ENCODE measurements at regions not wholly inside any gene's neighbourhood (a gene's known extent, or its start where the extent isn't known, plus 50 kb on each side); places are given as distances from the start of the nearest gene placed in this dataset.
"Not testable (repeated sequence)": the region's sequence is repeated elsewhere in the genome, so short reads cannot be mapped to it uniquely, and the experiment has no call there.

DNA sequence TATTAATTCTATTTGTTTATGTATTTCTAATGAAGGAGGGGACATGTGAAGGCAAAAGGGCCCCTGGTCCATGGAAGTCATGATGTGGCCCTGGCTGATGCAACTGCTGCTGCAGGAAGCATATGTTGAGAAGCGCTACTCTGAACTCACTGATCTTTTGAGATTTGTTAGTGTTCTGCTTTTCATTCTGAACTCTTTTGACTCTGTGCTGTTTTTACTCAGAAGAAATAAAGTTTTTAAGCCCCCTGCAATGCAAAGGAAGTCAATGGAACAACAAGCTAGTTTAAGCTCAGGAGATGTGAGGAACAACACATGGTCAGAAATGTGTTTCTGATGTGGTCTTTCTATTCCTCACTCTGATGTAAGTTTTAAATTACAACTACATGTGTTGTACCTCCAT is 88.9 kb upstream of the BTG1 start:
- TF ChIP-seq, protein P1, sequence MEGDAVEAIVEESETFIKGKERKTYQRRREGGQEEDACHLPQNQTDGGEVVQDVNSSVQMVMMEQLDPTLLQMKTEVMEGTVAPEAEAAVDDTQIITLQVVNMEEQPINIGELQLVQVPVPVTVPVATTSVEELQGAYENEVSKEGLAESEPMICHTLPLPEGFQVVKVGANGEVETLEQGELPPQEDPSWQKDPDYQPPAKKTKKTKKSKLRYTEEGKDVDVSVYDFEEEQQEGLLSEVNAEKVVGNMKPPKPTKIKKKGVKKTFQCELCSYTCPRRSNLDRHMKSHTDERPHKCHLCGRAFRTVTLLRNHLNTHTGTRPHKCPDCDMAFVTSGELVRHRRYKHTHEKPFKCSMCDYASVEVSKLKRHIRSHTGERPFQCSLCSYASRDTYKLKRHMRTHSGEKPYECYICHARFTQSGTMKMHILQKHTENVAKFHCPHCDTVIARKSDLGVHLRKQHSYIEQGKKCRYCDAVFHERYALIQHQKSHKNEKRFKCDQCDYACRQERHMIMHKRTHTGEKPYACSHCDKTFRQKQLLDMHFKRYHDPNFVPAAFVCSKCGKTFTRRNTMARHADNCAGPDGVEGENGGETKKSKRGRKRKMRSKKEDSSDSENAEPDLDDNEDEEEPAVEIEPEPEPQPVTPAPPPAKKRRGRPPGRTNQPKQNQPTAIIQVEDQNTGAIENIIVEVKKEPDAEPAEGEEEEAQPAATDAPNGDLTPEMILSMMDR (IDR thresholded peaks at IDR 0.05): no peak
- ATAC-seq (ENCODE audit: low FRiP score) (no peak), DNase-seq (ENCODE audit: low spot score) (no peak)

- DNase-seq (ENCODE audit: low spot score): no peak
- no peak for ATAC-seq (ENCODE audit: low FRiP score)
Observed at GRCh38 chr12:92233346-92234015, 87.8 kb upstream of the BTG1 start.

GRCh38 chr12:92232371-92232932 is 86.8 kb upstream of the BTG1 start:
- not testable (repeated sequence) for DNase-seq (ENCODE audit: low spot score); ATAC-seq (ENCODE audit: low FRiP score)

More at GRCh38 chr12:92233346-92234015, 87.8 kb upstream of the BTG1 start:
- TF ChIP-seq, protein P1 (IDR thresholded peaks at IDR 0.05): no peak

DNA sequence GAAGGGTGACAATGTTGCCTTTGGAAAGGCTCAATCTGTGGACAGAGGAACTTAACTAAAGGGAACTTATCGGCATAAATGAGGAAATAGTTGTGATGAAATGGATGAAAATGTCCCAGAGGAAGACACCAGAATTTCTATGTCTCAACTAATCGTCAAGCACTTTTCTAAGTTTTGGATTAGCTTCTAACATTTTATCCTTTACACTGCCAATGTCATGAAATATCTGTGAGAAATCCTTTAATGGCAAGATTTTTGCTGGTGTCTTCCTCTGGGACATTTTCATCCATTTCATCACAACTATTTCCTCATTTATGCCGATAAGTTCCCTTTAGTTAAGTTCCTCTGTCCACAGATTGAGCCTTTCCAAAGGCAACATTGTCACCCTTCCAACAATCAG is 86.3 kb upstream of the BTG1 start:
- DNase-seq (ENCODE audit: low spot score); ATAC-seq (ENCODE audit: low FRiP score): not testable (repeated sequence)

- ATAC-seq (ENCODE audit: low FRiP score); DNase-seq (ENCODE audit: low spot score): not testable (repeated sequence)
Observed at GRCh38 chr12:92231532-92231931, 85.9 kb upstream of the BTG1 start.

DNA sequence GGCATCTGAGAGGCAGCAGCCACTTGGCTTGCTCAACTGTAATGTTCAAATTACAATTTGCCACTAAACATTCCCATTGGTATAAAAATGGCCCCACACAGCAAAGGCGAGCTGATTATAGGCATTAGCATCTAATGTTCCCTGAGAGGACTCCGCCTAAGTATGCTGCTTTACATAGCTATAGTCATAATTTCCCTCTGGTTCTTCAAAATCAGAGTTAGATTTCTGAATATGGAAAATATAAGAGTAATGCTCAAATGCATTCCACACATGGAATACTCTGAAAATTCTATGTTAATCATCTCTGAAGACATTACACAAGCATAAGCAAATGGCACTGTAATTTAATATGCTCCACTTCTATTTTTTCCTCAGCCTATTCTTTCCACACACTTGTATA is 83.7 kb upstream of the BTG1 start:
- ATAC-seq (ENCODE audit: low FRiP score): no peak

DNA sequence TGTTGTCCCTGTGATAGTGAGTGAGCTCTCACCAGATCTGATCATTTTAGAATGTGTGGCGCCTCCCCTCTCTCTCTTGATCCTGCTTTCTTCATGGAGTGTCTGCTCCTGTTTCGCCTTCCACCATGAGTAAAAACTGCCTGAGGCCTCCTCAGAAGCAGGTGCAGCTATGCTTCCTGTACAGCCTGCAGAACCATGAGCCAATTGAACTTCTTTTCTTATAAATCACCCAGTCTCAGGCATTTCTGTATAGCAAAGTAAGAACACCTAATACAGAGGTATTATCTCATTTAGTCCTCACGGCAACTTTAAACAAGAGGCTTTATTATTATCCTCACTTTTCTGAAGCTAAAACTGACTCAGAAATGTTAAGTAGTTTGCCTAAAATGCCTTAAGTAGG is 81.3 kb upstream of the BTG1 start:
- no peak for DNase-seq (ENCODE audit: low spot score)
- ATAC-seq (ENCODE audit: low FRiP score): no peak
- TF ChIP-seq, protein P1 (IDR thresholded peaks at IDR 0.05): no peak

More for the DNA sequence above, 83.7 kb upstream of the BTG1 start:
- TF ChIP-seq, protein P1 (IDR thresholded peaks at IDR 0.05): no peak
- DNase-seq (ENCODE audit: low spot score): no peak

DNA sequence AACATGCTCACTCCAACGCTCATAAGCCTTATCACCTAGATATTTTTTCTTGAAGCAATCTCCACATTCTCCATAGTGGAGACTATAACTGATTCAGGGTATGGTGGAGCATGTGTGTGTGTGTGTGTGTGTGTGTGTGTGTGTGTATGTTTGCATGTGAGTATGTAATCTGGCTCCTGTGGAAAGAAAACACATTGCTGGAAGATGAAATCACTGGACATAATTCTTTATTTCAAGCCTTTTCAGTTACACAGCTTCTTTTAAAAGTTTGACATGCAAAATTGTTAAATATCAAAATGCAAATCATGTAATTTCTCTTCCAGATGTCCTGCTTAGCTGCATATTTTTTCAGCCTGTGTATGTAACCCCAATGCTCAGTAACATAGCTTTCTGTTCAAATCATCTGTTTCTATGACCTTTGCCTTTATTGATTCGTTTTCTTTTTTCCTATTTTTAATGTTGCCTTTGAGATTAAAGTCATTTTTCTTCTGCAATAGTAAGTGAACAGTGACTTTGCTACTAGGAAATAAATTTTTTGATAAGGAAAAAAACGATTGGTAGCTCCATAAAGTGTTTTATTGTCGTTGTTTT is 80.5 kb upstream of the BTG1 start:
- TF ChIP-seq, protein P1 (IDR thresholded peaks at IDR 0.05): no peak
- ATAC-seq (ENCODE audit: low FRiP score) (no peak), DNase-seq (ENCODE audit: low spot score) (no peak)
